Colonic mucosa (tissue), 4 donors: ENCODE measurements at regions not wholly inside any gene's neighbourhood (a gene's known extent, or its start where the extent isn't known, plus 50 kb on each side); places are given as distances from the start of the nearest gene placed in this dataset.

Experiments
- DNase-seq: peaks from one replicate; pipeline ENCODE4 v3.0.0-alpha.2; 2020
- H3K27ac ChIP-seq: fragments of 200-600 bp; one replicate; pipeline ENCODE4 v1.8.0; 2021
- H3K27me3 ChIP-seq: fragments of 200-600 bp; one replicate; pipeline ENCODE4 v1.8.0; 2021
- H3K36me3 ChIP-seq: fragments of 200-600 bp; one replicate; pipeline ENCODE4 v1.8.0; 2021
- H3K4me1 ChIP-seq: fragments of 200-600 bp; one replicate; pipeline ENCODE4 v1.8.0; 2021; ENCODE audit warnings: mild to moderate bottlenecking
- H3K4me3 ChIP-seq: fragments of 200-600 bp; one replicate; pipeline ENCODE4 v1.8.0; 2021
- H3K9ac ChIP-seq, 2 donors: one replicate each; pipeline ENCODE4 v1.7.0; 2013; ENCODE audit warnings: control low read depth in 2 of 2, low read depth in 2 of 2, low read length in 2 of 2
- H3K9me3 ChIP-seq: fragments of 200-600 bp; one replicate; pipeline ENCODE4 v1.8.0; 2021
- intact Hi-C: fragments of 100-400 bp; cut with DNase I; formaldehyde crosslinking; loops from one replicate; pipeline ENCODE4 v1.14.1; 2022
- TF ChIP-seq, protein P1 (sequence below): fragments of 200-600 bp; IDR thresholded peaks from one replicate; pipeline ENCODE4 v1.8.0; 2022; ENCODE audit warnings: antibody characterized with exemption, mild to moderate bottlenecking
- donor health status: healthy.
- donor health status: DM: no; HTN: no; CAD: no.
- donor health status: DM: no; HTN: no; CAD: no.

DNA sequence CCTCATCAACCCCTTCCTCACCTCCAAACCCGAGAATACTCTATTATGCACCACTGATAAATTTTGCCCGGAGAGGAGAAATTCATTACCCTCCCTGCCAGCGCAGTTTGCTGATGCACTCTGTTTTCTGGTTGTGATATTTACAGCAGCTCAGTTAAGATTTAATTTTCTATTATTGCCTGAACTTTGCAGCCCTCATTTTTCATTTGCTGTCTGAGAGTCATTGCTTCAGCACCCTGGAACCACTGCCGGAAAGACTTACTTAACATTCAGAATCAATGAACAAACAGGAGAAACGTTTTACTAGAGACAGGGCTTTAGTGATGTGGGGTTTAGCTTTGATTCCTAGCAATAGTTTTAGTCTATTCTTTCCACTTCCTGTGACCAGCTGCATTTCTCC, 56.7 kb upstream of the MAMDC2 start:
- Histone ChIP-seq H3K27me3 (no peaks in the 10 kb centered on the region), H3K27ac (no peak overlapping the region), H3K4me1 (no peaks in the 10 kb centered on the region), H3K36me3 (no peaks in the 10 kb centered on the region), H3K9ac (no peak overlapping the region), H3K9me3 (no peaks in the 10 kb centered on the region), H3K4me3 (no peak overlapping the region)
- no peak for DNase-seq
- intact Hi-C loops, result no loop called here
- TF ChIP-seq, protein P1, sequence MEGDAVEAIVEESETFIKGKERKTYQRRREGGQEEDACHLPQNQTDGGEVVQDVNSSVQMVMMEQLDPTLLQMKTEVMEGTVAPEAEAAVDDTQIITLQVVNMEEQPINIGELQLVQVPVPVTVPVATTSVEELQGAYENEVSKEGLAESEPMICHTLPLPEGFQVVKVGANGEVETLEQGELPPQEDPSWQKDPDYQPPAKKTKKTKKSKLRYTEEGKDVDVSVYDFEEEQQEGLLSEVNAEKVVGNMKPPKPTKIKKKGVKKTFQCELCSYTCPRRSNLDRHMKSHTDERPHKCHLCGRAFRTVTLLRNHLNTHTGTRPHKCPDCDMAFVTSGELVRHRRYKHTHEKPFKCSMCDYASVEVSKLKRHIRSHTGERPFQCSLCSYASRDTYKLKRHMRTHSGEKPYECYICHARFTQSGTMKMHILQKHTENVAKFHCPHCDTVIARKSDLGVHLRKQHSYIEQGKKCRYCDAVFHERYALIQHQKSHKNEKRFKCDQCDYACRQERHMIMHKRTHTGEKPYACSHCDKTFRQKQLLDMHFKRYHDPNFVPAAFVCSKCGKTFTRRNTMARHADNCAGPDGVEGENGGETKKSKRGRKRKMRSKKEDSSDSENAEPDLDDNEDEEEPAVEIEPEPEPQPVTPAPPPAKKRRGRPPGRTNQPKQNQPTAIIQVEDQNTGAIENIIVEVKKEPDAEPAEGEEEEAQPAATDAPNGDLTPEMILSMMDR, result no peak

DNA sequence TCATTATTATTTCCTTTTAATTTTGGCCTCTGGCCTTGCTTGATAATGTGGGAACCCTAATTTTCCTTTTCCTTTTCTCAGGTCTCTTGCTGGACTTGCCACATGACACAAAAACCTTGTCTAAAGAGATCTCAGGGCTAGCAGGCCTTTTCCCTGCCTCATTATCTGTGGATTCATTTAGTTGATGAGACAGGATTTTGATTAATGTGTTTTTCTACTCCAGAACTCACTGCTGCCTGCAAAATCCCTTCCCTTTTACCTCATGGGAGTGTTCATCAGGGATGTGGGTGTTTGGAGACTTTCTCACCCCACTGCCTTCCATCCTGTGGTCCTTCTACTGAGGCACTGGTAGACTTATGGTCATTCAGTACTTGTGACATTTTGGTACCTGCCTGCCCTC, 56.2 kb upstream of the MAMDC2 start:
- Histone ChIP-seq H3K27ac (no peak overlapping the region), H3K4me3 (no peak overlapping the region), H3K9ac (no peak overlapping the region), H3K27me3 (no peaks in the 10 kb centered on the region), H3K4me1 (no peaks in the 10 kb centered on the region), H3K9me3 (no peaks in the 10 kb centered on the region), H3K36me3 (no peaks in the 10 kb centered on the region)
- intact Hi-C loops, result no loop called here
- TF ChIP-seq, protein P1, result no peak
- no peak for DNase-seq

DNA sequence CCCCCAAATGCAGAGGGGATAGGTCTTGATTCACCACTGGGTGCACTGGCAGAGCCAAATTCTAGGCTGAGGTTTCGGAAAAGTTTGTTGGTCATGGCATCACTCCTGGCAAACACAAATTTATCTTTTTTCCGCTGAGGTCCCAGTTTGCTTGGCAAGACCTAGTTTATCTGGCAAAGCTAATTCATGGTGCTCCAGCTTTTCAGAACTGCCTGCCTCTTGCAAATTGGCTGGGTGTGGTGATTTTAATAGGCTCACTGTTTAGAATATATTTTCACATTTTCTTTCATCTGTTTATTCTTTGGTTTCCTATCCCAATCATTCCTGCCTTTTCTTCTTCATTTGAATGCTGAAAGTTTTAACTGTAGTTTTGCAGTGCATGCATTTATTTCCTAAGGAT, 50.5 kb upstream of the MAMDC2 start:
- intact Hi-C loops, result no loop called here
- no peak overlapping the region for H3K4me3 ChIP-seq
- DNase-seq, result no peak
- H3K4me1 ChIP-seq, result no peaks in the 10 kb centered on the region
- H3K36me3 ChIP-seq, result no peaks in the 10 kb centered on the region
- H3K9ac ChIP-seq, result no peak overlapping the region
- H3K27me3 ChIP-seq, result no peaks in the 10 kb centered on the region
- TF ChIP-seq, protein P1, result no peak
- no peaks in the 10 kb centered on the region for H3K9me3 ChIP-seq
- no peak overlapping the region for H3K27ac ChIP-seq
